T-helper 1 cell treated with Interleukin-12 subunit alpha and Interleukin-12 subunit beta and Interleukin-4 antibody, amounts not matched to agents 30 μg/mL and 1 μg/mL, for 36 hours (primary cell): ENCODE measurements at regions not wholly inside any gene's neighbourhood (a gene's known extent, or its start where the extent isn't known, plus 50 kb on each side); places are given as distances from the start of the nearest gene placed in this dataset.
"Not testable (repeated sequence)": the region's sequence is repeated elsewhere in the genome, so short reads cannot be mapped to it uniquely, and the experiment has no call there.

Experiments used
- H3K27ac Mint-ChIP-seq: one replicate; pipeline ENCODE4 v1.8.0; 2021; ENCODE audit warnings: mild to moderate bottlenecking, mixed read lengths
- H3K27me3 Mint-ChIP-seq: one replicate; pipeline ENCODE4 v1.8.0; 2021; ENCODE audit warnings: low read depth, mixed read lengths
- H3K36me3 Mint-ChIP-seq: one replicate; pipeline ENCODE4 v1.8.0; 2021; ENCODE audit warnings: low read depth, mixed read lengths
- H3K4me1 Mint-ChIP-seq: one replicate; pipeline ENCODE4 v1.8.0; 2021; ENCODE audit warnings: low read depth, mixed read lengths
- H3K4me3 Mint-ChIP-seq: one replicate; pipeline ENCODE4 v1.8.0; 2021; ENCODE audit warnings: mild to moderate bottlenecking, moderate library complexity, mixed read lengths
- H3K9me3 Mint-ChIP-seq: one replicate; pipeline ENCODE4 v1.8.0; 2021; ENCODE audit warnings: mixed read lengths

- H3K27me3 Mint-ChIP-seq, H3K4me3 Mint-ChIP-seq, H3K36me3 Mint-ChIP-seq, H3K4me1 Mint-ChIP-seq, H3K9me3 Mint-ChIP-seq, H3K27ac Mint-ChIP-seq: not testable (repeated sequence)
Measured at GRCh38 chr15:20246624-20247023, 295.0 kb downstream of the GOLGA6L6 start.

DNA sequence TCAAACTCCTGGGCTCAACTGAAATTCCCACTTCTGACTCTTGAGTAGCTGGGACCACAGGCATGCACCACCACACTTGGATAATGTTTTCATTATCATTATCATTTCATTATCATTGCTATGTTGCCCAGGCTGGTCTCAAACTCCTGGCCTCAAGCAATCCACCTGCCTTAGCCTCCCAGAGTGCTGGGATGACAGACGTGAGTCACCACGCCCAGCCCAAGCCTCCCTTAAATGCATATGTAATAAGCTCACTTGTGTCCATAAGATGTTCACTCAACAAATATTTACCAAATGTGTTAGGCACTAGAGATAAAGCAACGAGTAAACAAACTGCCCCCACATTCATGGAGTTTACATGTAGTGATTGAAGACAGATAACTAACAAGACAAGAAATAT is 295.7 kb downstream of the GOLGA6L6 start:
- H3K9me3 Mint-ChIP-seq, H3K4me3 Mint-ChIP-seq, H3K27me3 Mint-ChIP-seq, H3K27ac Mint-ChIP-seq, H3K36me3 Mint-ChIP-seq, H3K4me1 Mint-ChIP-seq: not testable (repeated sequence)

DNA sequence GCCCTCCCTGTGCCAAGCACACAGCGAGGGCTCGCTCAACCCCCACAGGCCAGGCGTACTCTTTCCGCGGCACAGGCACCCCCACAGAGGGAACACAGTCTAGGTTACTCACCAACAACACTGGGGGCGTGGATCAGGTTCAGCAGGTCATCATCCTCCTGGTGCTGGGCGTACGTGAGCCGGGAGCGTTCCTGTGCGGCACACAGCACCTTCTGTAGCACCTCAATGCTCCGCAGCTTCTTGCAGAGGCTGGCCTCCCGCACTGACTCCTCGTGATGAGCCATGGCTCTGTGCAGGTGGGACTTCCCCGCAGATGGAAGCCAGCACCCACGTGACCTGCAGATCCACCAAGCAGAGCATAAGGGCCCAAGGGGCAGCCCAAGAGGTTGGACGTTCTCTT is 296.8 kb downstream of the GOLGA6L6 start:
- H3K36me3 Mint-ChIP-seq, H3K4me1 Mint-ChIP-seq, H3K4me3 Mint-ChIP-seq, H3K9me3 Mint-ChIP-seq, H3K27me3 Mint-ChIP-seq, H3K27ac Mint-ChIP-seq: not testable (repeated sequence)

GRCh38 chr15:20243486-20244240 is 297.9 kb downstream of the GOLGA6L6 start:
- H3K36me3 Mint-ChIP-seq, H3K4me1 Mint-ChIP-seq, H3K9me3 Mint-ChIP-seq, H3K4me3 Mint-ChIP-seq, H3K27ac Mint-ChIP-seq, H3K27me3 Mint-ChIP-seq: not testable (repeated sequence)

DNA sequence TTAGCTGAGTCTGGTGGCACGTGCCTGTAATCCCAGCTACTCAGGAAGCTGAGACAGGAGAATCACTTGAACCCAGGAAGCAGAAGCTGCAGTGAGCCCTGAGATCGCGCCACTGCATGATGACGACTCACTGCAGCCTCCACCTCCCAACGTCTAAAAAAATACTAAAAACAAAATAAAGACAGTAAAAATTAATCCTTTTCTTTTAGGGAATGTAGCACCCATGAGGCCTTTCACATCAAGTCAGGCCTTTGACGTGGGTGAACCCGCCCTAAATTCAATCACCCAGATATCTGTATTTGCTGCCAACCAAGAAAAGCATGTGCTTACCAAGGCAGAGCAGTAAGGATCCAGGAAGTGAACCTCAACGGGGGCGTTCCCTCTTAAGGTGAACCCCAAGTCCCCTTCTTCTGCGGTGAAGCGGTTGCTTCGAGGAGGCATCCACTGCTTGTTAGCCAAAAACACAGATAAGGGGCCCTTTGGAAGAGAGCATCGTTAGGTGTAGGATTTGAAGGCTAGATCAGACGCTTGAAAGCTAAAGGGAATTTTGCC is 301.2 kb downstream of the GOLGA6L6 start:
- H3K4me1 Mint-ChIP-seq, H3K9me3 Mint-ChIP-seq, H3K27me3 Mint-ChIP-seq, H3K36me3 Mint-ChIP-seq, H3K27ac Mint-ChIP-seq, H3K4me3 Mint-ChIP-seq: not testable (repeated sequence)

GRCh38 chr15:20239186-20239585 is 302.4 kb downstream of the GOLGA6L6 start:
- not testable (repeated sequence) for H3K9me3 Mint-ChIP-seq, H3K4me1 Mint-ChIP-seq, H3K27ac Mint-ChIP-seq, H3K27me3 Mint-ChIP-seq, H3K36me3 Mint-ChIP-seq, H3K4me3 Mint-ChIP-seq

DNA sequence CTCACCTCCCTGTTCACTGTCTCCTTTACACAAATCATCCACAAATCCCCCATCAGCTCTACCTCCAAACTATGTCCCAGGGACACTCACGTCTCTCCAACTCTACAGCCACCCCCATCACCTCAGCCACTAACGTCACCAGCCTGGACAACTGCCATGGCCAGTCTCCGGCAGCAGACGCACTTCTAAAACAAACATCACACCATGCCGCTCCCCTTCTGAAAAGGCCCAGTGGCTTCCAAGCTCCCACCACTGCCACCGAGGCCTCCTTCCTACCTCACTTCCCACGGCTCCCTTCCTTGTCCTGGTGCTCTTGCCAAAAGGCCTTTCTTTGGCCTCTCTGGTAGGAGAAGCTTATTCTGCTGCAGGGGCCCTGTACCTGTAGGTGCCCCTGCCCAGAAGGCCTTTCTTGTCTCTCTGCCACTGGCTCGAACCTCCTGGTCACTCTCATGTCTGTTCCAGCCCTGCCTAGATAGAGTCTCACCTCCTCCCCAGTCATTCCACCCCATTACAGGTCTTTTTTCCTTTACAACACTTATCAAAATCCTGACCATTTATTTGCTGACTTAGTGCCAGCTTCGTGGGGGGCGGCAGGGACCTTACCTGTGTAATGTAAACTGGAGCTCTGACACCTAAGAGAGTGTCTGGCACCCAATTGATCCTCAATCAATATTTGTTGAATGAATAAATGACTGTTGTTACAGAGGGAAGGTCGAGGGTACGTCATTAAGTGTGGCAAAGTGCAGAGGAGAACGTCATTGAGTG is 304.2 kb downstream of the GOLGA6L6 start:
- not testable (repeated sequence) for H3K4me3 Mint-ChIP-seq, H3K4me1 Mint-ChIP-seq, H3K9me3 Mint-ChIP-seq, H3K27ac Mint-ChIP-seq, H3K36me3 Mint-ChIP-seq, H3K27me3 Mint-ChIP-seq

GRCh38 chr15:20235728-20236127 is 305.9 kb downstream of the GOLGA6L6 start:
- not testable (repeated sequence) for H3K9me3 Mint-ChIP-seq

GRCh38 chr15:20234006-20234540 is 307.5 kb downstream of the GOLGA6L6 start:
- not testable (repeated sequence) for H3K9me3 Mint-ChIP-seq, H3K27ac Mint-ChIP-seq, H3K27me3 Mint-ChIP-seq, H3K4me3 Mint-ChIP-seq, H3K4me1 Mint-ChIP-seq, H3K36me3 Mint-ChIP-seq

More at GRCh38 chr15:20235728-20236127, 305.9 kb downstream of the GOLGA6L6 start:
- not testable (repeated sequence) for H3K36me3 Mint-ChIP-seq, H3K27me3 Mint-ChIP-seq, H3K27ac Mint-ChIP-seq, H3K4me1 Mint-ChIP-seq, H3K4me3 Mint-ChIP-seq

GRCh38 chr15:20232457-20232856 is 309.1 kb downstream of the GOLGA6L6 start:
- not testable (repeated sequence) for H3K27me3 Mint-ChIP-seq, H3K27ac Mint-ChIP-seq, H3K36me3 Mint-ChIP-seq, H3K4me1 Mint-ChIP-seq, H3K4me3 Mint-ChIP-seq, H3K9me3 Mint-ChIP-seq

GRCh38 chr15:20230656-20231055 is 310.9 kb downstream of the GOLGA6L6 start:
- not testable (repeated sequence) for H3K27ac Mint-ChIP-seq, H3K27me3 Mint-ChIP-seq, H3K4me1 Mint-ChIP-seq, H3K4me3 Mint-ChIP-seq, H3K36me3 Mint-ChIP-seq, H3K9me3 Mint-ChIP-seq

GRCh38 chr15:20228791-20229190 is 312.8 kb downstream of the GOLGA6L6 start:
- H3K36me3 Mint-ChIP-seq, H3K27ac Mint-ChIP-seq, H3K4me1 Mint-ChIP-seq, H3K9me3 Mint-ChIP-seq, H3K4me3 Mint-ChIP-seq, H3K27me3 Mint-ChIP-seq: not testable (repeated sequence)

GRCh38 chr15:20227119-20227853 is 314.3 kb downstream of the GOLGA6L6 start:
- H3K36me3 Mint-ChIP-seq, H3K27me3 Mint-ChIP-seq, H3K4me3 Mint-ChIP-seq, H3K27ac Mint-ChIP-seq, H3K4me1 Mint-ChIP-seq, H3K9me3 Mint-ChIP-seq: not testable (repeated sequence)

DNA sequence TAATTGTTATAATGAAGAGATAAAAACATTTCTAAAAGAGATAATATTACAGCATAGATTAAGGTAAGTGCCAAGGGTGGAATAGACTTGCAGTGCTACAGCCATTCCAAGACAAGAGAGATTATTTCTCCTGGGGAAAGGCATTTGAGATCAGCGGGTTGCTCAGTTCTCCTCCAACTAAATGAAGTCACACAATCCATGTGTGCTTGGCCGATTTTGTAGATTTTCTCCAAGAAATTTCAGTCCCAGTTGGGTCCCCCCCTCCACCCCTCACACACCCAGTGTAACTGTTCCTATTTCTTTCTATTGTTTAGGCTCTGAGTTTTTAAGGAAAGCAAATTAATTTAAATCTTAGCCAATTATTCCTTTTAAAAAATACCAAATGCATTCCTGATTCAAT is 315.1 kb downstream of the GOLGA6L6 start:
- not testable (repeated sequence) for H3K4me3 Mint-ChIP-seq, H3K9me3 Mint-ChIP-seq, H3K27me3 Mint-ChIP-seq, H3K4me1 Mint-ChIP-seq, H3K36me3 Mint-ChIP-seq, H3K27ac Mint-ChIP-seq

- H3K4me1 Mint-ChIP-seq, H3K4me3 Mint-ChIP-seq, H3K27me3 Mint-ChIP-seq, H3K27ac Mint-ChIP-seq, H3K9me3 Mint-ChIP-seq, H3K36me3 Mint-ChIP-seq: not testable (repeated sequence)
Measured at GRCh38 chr15:20221063-20221462, 320.5 kb downstream of the GOLGA6L6 start.
